ENCODE measurements at regions not wholly inside any gene's neighbourhood (a gene's known extent, or its start where the extent isn't known, plus 50 kb on each side); places are given as distances from the start of the nearest gene placed in this dataset.

DNA sequence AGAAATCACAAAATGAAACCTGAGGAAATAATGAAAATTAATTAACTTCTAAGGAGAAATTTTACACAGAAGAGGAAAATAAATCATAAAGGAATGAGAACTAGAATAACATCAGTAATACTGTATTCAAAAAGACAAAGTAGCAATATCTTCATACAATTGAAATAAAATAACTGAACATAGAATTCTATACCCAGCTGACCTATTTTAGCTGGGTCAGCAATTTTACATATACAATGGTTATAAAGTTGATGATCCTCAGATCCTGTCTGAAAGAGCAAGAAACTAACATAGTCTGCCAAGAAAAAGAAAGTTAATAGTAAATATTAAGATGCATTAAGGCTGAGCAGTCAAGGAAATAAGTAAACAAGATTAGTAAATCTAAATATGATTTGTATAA lies 93.0 kb upstream of the P3H2 start (continued):
- TF ChIP-seq REST (IDR thresholded peaks at IDR 0.05) (no peak), HNF4A (conservative IDR thresholded peaks at IDR 0.05) (no peak), CTCF (IDR thresholded peaks at IDR 0.05; ENCODE audit: low read depth, low read length, missing input control) (no peak), RXRA (IDR thresholded peaks at IDR 0.05) (no peak)

GRCh38 chr3:190210608-190211007 lies 89.9 kb upstream of the P3H2 start:
- H3K9ac ChIP-seq (ENCODE audit: low read depth in 1 of 2, low read length in 2 of 2) = no peak overlapping the region
- no peaks in the 10 kb centered on the region for H3K9me3 ChIP-seq (ENCODE audit: control insufficient read depth in 4 of 4, low read length in 3 of 4)
- H3K27ac ChIP-seq (ENCODE audit: low read depth in 1 of 2, low read length in 2 of 2) = no peak overlapping the region
- H3K27me3 ChIP-seq (ENCODE audit: control insufficient read depth in 4 of 4, insufficient read depth in 4 of 4, low read length in 3 of 4) = no peaks in the 10 kb centered on the region
- DNase-seq (ENCODE audit: low spot score) = no peak
- TF ChIP-seq, protein P1, sequence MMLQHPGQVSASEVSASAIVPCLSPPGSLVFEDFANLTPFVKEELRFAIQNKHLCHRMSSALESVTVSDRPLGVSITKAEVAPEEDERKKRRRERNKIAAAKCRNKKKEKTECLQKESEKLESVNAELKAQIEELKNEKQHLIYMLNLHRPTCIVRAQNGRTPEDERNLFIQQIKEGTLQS (IDR thresholded peaks at IDR 0.05) = no peak
- TF ChIP-seq TAF1 (conservative IDR thresholded peaks at IDR 0.05) = no peak
- TF ChIP-seq REST (IDR thresholded peaks at IDR 0.05) = no peak
- TF ChIP-seq RAD21 (IDR thresholded peaks at IDR 0.05) = no peak
- no peak for TF ChIP-seq FOXA2 (IDR thresholded peaks at IDR 0.05)
- TF ChIP-seq NR2F2 (IDR thresholded peaks at IDR 0.05) = no peak
- no peak for TF ChIP-seq JUND (IDR thresholded peaks at IDR 0.05)
- TF ChIP-seq HNF4A (conservative IDR thresholded peaks at IDR 0.05) = no peak
- no peak for TF ChIP-seq GABPA (IDR thresholded peaks at IDR 0.05 in 1 of 2, conservative IDR thresholded peaks at IDR 0.05 in 1 of 2)
- no peaks in the 10 kb centered on the region for H3K36me3 ChIP-seq (ENCODE audit: control insufficient read depth in 4 of 4, insufficient read depth in 3 of 4, low read depth in 1 of 4, low read length in 3 of 4)
- WGBS = 95% methylated on average over 1 of the region's 1 CpG
- no peaks in the 10 kb centered on the region for H3K4me1 ChIP-seq (ENCODE audit: control insufficient read depth in 4 of 4, insufficient read depth in 4 of 4, low read length in 3 of 4)
- no peak overlapping the region for H3K4me3 ChIP-seq (ENCODE audit: low read depth in 1 of 3, low read length in 3 of 3)

- no peak overlapping the region for H3K4me3 ChIP-seq (ENCODE audit: low read depth in 1 of 3, low read length in 3 of 3)
- H3K9me3 ChIP-seq (ENCODE audit: control insufficient read depth in 4 of 4, low read length in 3 of 4) = no peaks in the 10 kb centered on the region
- H3K36me3 ChIP-seq (ENCODE audit: control insufficient read depth in 4 of 4, insufficient read depth in 3 of 4, low read depth in 1 of 4, low read length in 3 of 4) = no peaks in the 10 kb centered on the region
- no peaks in the 10 kb centered on the region for H3K4me1 ChIP-seq (ENCODE audit: control insufficient read depth in 4 of 4, insufficient read depth in 4 of 4, low read length in 3 of 4)
- no peak overlapping the region for H3K9ac ChIP-seq (ENCODE audit: low read depth in 1 of 2, low read length in 2 of 2)
- TF ChIP-seq SP1 (IDR thresholded peaks at IDR 0.05) = no peak
- no peak for TF ChIP-seq FOXA1 (IDR thresholded peaks at IDR 0.05)
- TF ChIP-seq GABPA (IDR thresholded peaks at IDR 0.05 in 1 of 2, conservative IDR thresholded peaks at IDR 0.05 in 1 of 2) = no peak
- TF ChIP-seq, protein P1 (IDR thresholded peaks at IDR 0.05) = no peak
- TF ChIP-seq HNF4G (IDR thresholded peaks at IDR 0.05) = no peak
- TF ChIP-seq RAD21 (IDR thresholded peaks at IDR 0.05) = no peak
- no peak for TF ChIP-seq YY1 (IDR thresholded peaks at IDR 0.05)
- no peak overlapping the region for H3K27ac ChIP-seq (ENCODE audit: low read depth in 1 of 2, low read length in 2 of 2)
- DNase-seq (ENCODE audit: low spot score) = no peak
- 47% methylated on average over 1 of the region's 1 CpG for WGBS
- H3K27me3 ChIP-seq (ENCODE audit: control insufficient read depth in 4 of 4, insufficient read depth in 4 of 4, low read length in 3 of 4) = no peaks in the 10 kb centered on the region
These were observed 88.8 kb upstream of the P3H2 start for GRCh38 chr3:190209533-190209932.
